ENCODE measurements at regions not wholly inside any gene's neighbourhood (a gene's known extent, or its start where the extent isn't known, plus 50 kb on each side); places are given as distances from the start of the nearest gene placed in this dataset.

GRCh38 chr6:40854592-40854991 is 184.4 kb downstream of the UNC5CL start:
- DNase-seq (ENCODE audit: low read depth) = no peak
- TF ChIP-seq CTCF (IDR thresholded peaks at IDR 0.05; ENCODE audit: control insufficient read depth, extremely low read depth, insufficient read depth) = no peak

GRCh38 chr6:40852779-40853373 is 186.1 kb downstream of the UNC5CL start:
- no peak overlapping the region for H3K4me3 ChIP-seq (ENCODE audit: low read depth, low read length)
- no peak for DNase-seq (ENCODE audit: low read depth)
- peak; percentile 25; the same call in 1 of the 2 replicates for TF ChIP-seq CTCF (IDR thresholded peaks at IDR 0.05; ENCODE audit: control insufficient read depth, extremely low read depth, insufficient read depth)

More at GRCh38 chr6:40854592-40854991, 184.4 kb downstream of the UNC5CL start:
- H3K4me3 ChIP-seq (ENCODE audit: low read depth, low read length) = no peak overlapping the region

GRCh38 chr6:40849546-40849945 is 189.5 kb downstream of the UNC5CL start:
- H3K4me3 ChIP-seq (ENCODE audit: low read depth, low read length) = no peak overlapping the region
- DNase-seq (ENCODE audit: low read depth) = no peak
- TF ChIP-seq CTCF (IDR thresholded peaks at IDR 0.05; ENCODE audit: control insufficient read depth, extremely low read depth, insufficient read depth) = no peak

- no peak overlapping the region for H3K4me3 ChIP-seq (ENCODE audit: low read depth, low read length)
- TF ChIP-seq CTCF (IDR thresholded peaks at IDR 0.05; ENCODE audit: control insufficient read depth, extremely low read depth, insufficient read depth) = no peak
Observed at GRCh38 chr6:40848868-40849514, 190.0 kb downstream of the UNC5CL start.

GRCh38 chr6:40848038-40848437 is 191.0 kb downstream of the UNC5CL start:
- no peak for TF ChIP-seq CTCF (IDR thresholded peaks at IDR 0.05; ENCODE audit: control insufficient read depth, extremely low read depth, insufficient read depth)
- H3K4me3 ChIP-seq (ENCODE audit: low read depth, low read length) = no peak overlapping the region

More at GRCh38 chr6:40848868-40849514, 190.0 kb downstream of the UNC5CL start:
- DNase-seq (ENCODE audit: low read depth) = no peak

GRCh38 chr6:40845553-40845952 is 193.5 kb downstream of the UNC5CL start:
- DNase-seq (ENCODE audit: low read depth) = no peak
- TF ChIP-seq CTCF (IDR thresholded peaks at IDR 0.05; ENCODE audit: control insufficient read depth, extremely low read depth, insufficient read depth) = peak; percentile 74
- H3K4me3 ChIP-seq (ENCODE audit: low read depth, low read length) = no peak overlapping the region

More at GRCh38 chr6:40848038-40848437, 191.0 kb downstream of the UNC5CL start:
- DNase-seq (ENCODE audit: low read depth) = no peak

All from LNCaP clone FGC (cell line).